ENCODE measurements at regions not wholly inside any gene's neighbourhood (a gene's known extent, or its start where the extent isn't known, plus 50 kb on each side); places are given as distances from the start of the nearest gene placed in this dataset.
A peak's percentile ranks its signal among the peaks of the same experiment; 100 is the strongest.
"Not testable (repeated sequence)": the region's sequence is repeated elsewhere in the genome, so short reads cannot be mapped to it uniquely, and the experiment has no call there.

GRCh38 chr20:53855733-53856132, 214.7 kb downstream of the BCAS1 start:
- no peak for DNase-seq

- not testable (repeated sequence) for DNase-seq
These were observed 215.8 kb downstream of the BCAS1 start for GRCh38 chr20:53854609-53854926.

- no peak for DNase-seq
These were observed 217.2 kb downstream of the BCAS1 start for GRCh38 chr20:53853111-53853713.

GRCh38 chr20:53852691-53853090, 217.7 kb downstream of the BCAS1 start:
- DNase-seq: no peak

- DNase-seq: no peak
These were observed 218.4 kb downstream of the BCAS1 start for GRCh38 chr20:53852014-53852413.

- no peak for DNase-seq
These were observed 220.1 kb downstream of the BCAS1 start for GRCh38 chr20:53850319-53850718.

- DNase-seq: no peak
These were observed 220.8 kb downstream of the BCAS1 start for GRCh38 chr20:53849471-53850059.

GRCh38 chr20:53848304-53848703, 222.1 kb downstream of the BCAS1 start:
- no peak for DNase-seq

- no peak for DNase-seq
These were observed 222.6 kb downstream of the BCAS1 start for GRCh38 chr20:53847837-53848170.

GRCh38 chr20:53847139-53847836, 223.1 kb downstream of the BCAS1 start:
- no peak for DNase-seq

- DNase-seq: no peak
These were observed 223.8 kb downstream of the BCAS1 start for GRCh38 chr20:53846640-53847039.

- DNase-seq: no peak
These were observed 224.4 kb downstream of the BCAS1 start for GRCh38 chr20:53845980-53846379.

GRCh38 chr20:53844259-53844658, 226.1 kb downstream of the BCAS1 start:
- no peak for DNase-seq

- no peak for DNase-seq
These were observed 226.7 kb downstream of the BCAS1 start for GRCh38 chr20:53843645-53844044.

GRCh38 chr20:53842301-53843099, 227.9 kb downstream of the BCAS1 start:
- DNase-seq: no peak

- DNase-seq: no peak
These were observed 228.7 kb downstream of the BCAS1 start for GRCh38 chr20:53841741-53842140.

- DNase-seq: no peak
These were observed 229.9 kb downstream of the BCAS1 start for GRCh38 chr20:53840532-53840931.

- DNase-seq: peak; percentile 75
These were observed 230.8 kb downstream of the BCAS1 start for GRCh38 chr20:53839423-53840176.

GRCh38 chr20:53838311-53838868, 232.0 kb downstream of the BCAS1 start:
- DNase-seq: peak; percentile 47

- DNase-seq: peak; percentile 49
These were observed 233.1 kb downstream of the BCAS1 start for GRCh38 chr20:53837126-53837826.

- DNase-seq: peak; percentile 51
These were observed 235.6 kb downstream of the BCAS1 start for GRCh38 chr20:53834749-53835148.

- DNase-seq: peak; percentile 53
These were observed 236.3 kb downstream of the BCAS1 start for GRCh38 chr20:53834062-53834442.

All from activated CD8-positive, alpha-beta memory T cell treated with anti-CD3 and anti-CD28 coated beads for 24 hours (primary cell).